A549 (cell line): ENCODE measurements at regions not wholly inside any gene's neighbourhood (a gene's known extent, or its start where the extent isn't known, plus 50 kb on each side); places are given as distances from the start of the nearest gene placed in this dataset.

Source experiments
- BCL3 ChIP-seq: fragments of >200 bp; sonication (Bioruptor Twin); formaldehyde crosslinking; IDR thresholded peaks from 3 replicates; pipeline ENCODE4 v1.6.1; 2016
- CTCF ChIP-seq: fragments of >200 bp; sonication (Bioruptor Twin); formaldehyde crosslinking; IDR thresholded peaks from 3 replicates; pipeline ENCODE4 v1.5.1; 2016
- EP300 ChIP-seq, 2 experiments: fragments of >200 bp; sonication (Bioruptor Twin); formaldehyde crosslinking; IDR thresholded peaks; 2 replicates in 1 of 2; 3 replicates in 1 of 2; pipeline ENCODE4 v1.6.1; 2016 to 2017
- FOSL2 ChIP-seq, 2 experiments: fragments of 450-650 bp in 1 of 2; fragments of >200 bp in 1 of 2; sonication (Bioruptor Twin) in 1 of 2; formaldehyde crosslinking; IDR thresholded peaks; 2 replicates each; pipeline versions ENCODE4 v1.5.0 to v1.6.1; 2016 to 2020; ENCODE audit warnings: mild to moderate bottlenecking in 1 of 2, moderate library complexity in 1 of 2
- JUNB ChIP-seq: fragments of >200 bp; sonication (Bioruptor Twin); formaldehyde crosslinking; IDR thresholded peaks from 2 replicates; pipeline ENCODE4 v1.6.1; 2016
- MAZ ChIP-seq: fragments of 150-350 bp; IDR thresholded peaks from 2 replicates; pipeline ENCODE4 v1.6.1; 2014; ENCODE audit warnings: antibody characterized with exemption, low read depth, low read length, borderline replicate concordance
- RCOR1 ChIP-seq: fragments of 150-350 bp; IDR thresholded peaks from 2 replicates; pipeline ENCODE4 v1.6.1; 2014; ENCODE audit warnings: antibody characterized with exemption, low read length, low read depth
- RFX5 ChIP-seq: fragments of 450-650 bp; IDR thresholded peaks from 2 replicates; pipeline ENCODE4 v1.7.1; 2014; ENCODE audit warnings: antibody characterized with exemption, mild to moderate bottlenecking, moderate library complexity
- USF2 ChIP-seq: fragments of 450-650 bp; IDR thresholded peaks from 2 replicates; pipeline ENCODE4 v1.6.1; 2014; ENCODE audit warnings: antibody characterized with exemption
- TF ChIP-seq, protein P1 (sequence below): IDR thresholded peaks from 2 replicates; pipeline ENCODE4 v1.6.1; 2012

DNA sequence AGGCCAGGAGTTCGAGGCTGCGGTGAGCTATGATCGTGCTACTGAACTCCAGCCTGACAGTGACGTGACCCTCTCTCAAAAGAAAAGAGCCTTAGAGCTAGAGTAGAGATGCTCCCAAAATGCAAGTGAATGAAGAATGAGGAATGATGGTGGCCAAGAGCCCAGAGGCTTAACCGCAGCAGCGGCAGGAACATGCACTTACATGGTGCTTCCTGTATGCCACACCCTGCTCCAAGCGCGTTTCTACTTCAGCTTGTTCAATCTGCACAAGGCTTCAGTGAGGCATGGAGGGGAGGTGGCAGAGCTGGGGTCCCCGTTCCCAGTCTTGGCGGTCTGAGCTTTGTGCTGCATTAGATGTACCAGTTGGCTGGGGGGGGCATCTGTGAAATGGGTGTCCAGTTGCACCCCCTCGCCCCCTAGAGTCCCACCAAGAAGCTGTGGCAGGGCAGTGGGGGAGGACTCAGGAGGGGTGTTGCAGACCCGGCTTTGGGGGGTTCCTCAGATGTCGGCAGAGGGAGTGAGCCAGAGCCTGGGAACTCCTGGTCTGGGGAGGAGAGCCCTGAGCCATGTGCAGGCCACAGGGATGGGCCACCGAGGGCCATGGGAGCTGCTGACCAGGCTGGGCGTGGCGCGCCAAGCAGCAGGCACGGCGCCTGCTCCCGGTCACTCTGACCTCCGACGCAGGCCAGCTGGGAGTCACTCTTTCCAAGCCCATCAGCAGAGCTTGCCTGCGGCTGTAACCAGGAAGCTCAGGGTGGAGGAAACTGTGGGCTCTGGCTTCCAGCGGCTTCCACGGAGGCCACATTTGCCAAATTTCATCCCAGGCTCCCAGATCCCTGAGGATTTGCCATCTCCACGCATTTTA lies 260.1 kb downstream of the PARN start:
- TF ChIP-seq CTCF (no peak), EP300 (IDR thresholded peaks at IDR 0.05) (no peak), BCL3 (no peak), RFX5 (no peak), MAZ (no peak), FOSL2 (IDR thresholded peaks at IDR 0.05) (no peak), FOSL2 (CRISPR knock-in tag; IDR thresholded peaks at IDR 0.05) (no peak), RCOR1 (no peak), JUNB (no peak), USF2 (no peak)
- TF ChIP-seq, protein P1, sequence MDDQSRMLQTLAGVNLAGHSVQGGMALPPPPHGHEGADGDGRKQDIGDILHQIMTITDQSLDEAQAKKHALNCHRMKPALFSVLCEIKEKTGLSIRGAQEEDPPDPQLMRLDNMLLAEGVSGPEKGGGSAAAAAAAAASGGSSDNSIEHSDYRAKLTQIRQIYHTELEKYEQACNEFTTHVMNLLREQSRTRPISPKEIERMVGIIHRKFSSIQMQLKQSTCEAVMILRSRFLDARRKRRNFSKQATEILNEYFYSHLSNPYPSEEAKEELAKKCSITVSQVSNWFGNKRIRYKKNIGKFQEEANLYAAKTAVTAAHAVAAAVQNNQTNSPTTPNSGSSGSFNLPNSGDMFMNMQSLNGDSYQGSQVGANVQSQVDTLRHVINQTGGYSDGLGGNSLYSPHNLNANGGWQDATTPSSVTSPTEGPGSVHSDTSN: no peak
